Retinal pigment epithelial cell (primary cell): ENCODE measurements at regions not wholly inside any gene's neighbourhood (a gene's known extent, or its start where the extent isn't known, plus 50 kb on each side); places are given as distances from the start of the nearest gene placed in this dataset.

ENCODE experiments used
- DNase-seq: peaks from one replicate; pipeline ENCODE4 v3.0.0-alpha.2; 2010; ENCODE audit warnings: low read depth
- H3K4me3 ChIP-seq: 2 replicates; pipeline ENCODE4 v1.5.1; 2011; ENCODE audit warnings: mild to moderate bottlenecking, low read length, control low read depth, moderate library complexity
- CTCF ChIP-seq: conservative IDR thresholded peaks from 2 replicates; pipeline ENCODE4 v1.5.1; 2011; ENCODE audit warnings: low read depth, low read length, control low read depth, inconsistent platforms

GRCh38 chr16:11424118-11424460 lies 78.8 kb downstream of the RMI2 start:
- TF ChIP-seq CTCF = no peak
- DNase-seq = no peak
- H3K4me3 ChIP-seq = no peak overlapping the region

- DNase-seq = no peak
- no peak for TF ChIP-seq CTCF
- no peak overlapping the region for H3K4me3 ChIP-seq
These were observed 79.9 kb downstream of the RMI2 start for GRCh38 chr16:11425140-11425539.

GRCh38 chr16:11428623-11428953 lies 83.3 kb downstream of the RMI2 start:
- no peak for TF ChIP-seq CTCF
- no peak for DNase-seq
- no peak overlapping the region for H3K4me3 ChIP-seq

- no peak overlapping the region for H3K4me3 ChIP-seq
- no peak for TF ChIP-seq CTCF
- DNase-seq = no peak
These were observed 83.9 kb downstream of the RMI2 start for GRCh38 chr16:11429123-11429522.

- no peak for DNase-seq
These were observed 84.6 kb downstream of the RMI2 start for GRCh38 chr16:11429823-11430222.

GRCh38 chr16:11430601-11431317 lies 85.5 kb downstream of the RMI2 start:
- no peak overlapping the region for H3K4me3 ChIP-seq
- no peak for TF ChIP-seq CTCF
- no peak for DNase-seq

More at GRCh38 chr16:11429823-11430222, 84.6 kb downstream of the RMI2 start:
- H3K4me3 ChIP-seq = no peak overlapping the region
- no peak for TF ChIP-seq CTCF

- no peak for TF ChIP-seq CTCF
- no peak for DNase-seq
These were observed 86.7 kb downstream of the RMI2 start for GRCh38 chr16:11431915-11432465.

More at GRCh38 chr16:11431915-11432465, 86.7 kb downstream of the RMI2 start:
- no peak overlapping the region for H3K4me3 ChIP-seq
